ENCODE measurements at regions not wholly inside any gene's neighbourhood (a gene's known extent, or its start where the extent isn't known, plus 50 kb on each side); places are given as distances from the start of the nearest gene placed in this dataset.

- H3K27me3 ChIP-seq (replicated peaks; ENCODE audit: insufficient read depth) = no peaks in the 10 kb centered on the region
- H3K27ac ChIP-seq = peak overlapping the region in 1 of 2 donors; percentile 35
- H3K36me3 ChIP-seq = no peaks in the 10 kb centered on the region
- DNase-seq (ENCODE audit: low spot score) (no peak), ATAC-seq (ENCODE audit: insufficient number of reproducible peaks, low FRiP score, low read depth) (no peak)
- no peak for TF ChIP-seq CTCF (IDR thresholded peaks at IDR 0.05)
- no peaks in the 10 kb centered on the region for H3K9me3 ChIP-seq
- H3K4me1 ChIP-seq (ENCODE audit: control insufficient read depth in 1 of 2, low read depth in 2 of 2) = peaks cover 7 to 36% of the 10 kb centered on the region in 2 donors
- no peak overlapping the region for H3K4me3 ChIP-seq
Measured at GRCh38 chr5:124692950-124693349, 53.5 kb downstream of the ZNF608 start.

- H3K9me3 ChIP-seq = no peaks in the 10 kb centered on the region
- ATAC-seq (ENCODE audit: insufficient number of reproducible peaks, low FRiP score, low read depth) (no peak), DNase-seq (ENCODE audit: low spot score) (no peak)
- peak overlapping the region in 1 of 2 donors; percentile 35 for H3K27ac ChIP-seq
- no peaks in the 10 kb centered on the region for H3K27me3 ChIP-seq (replicated peaks; ENCODE audit: insufficient read depth)
- H3K36me3 ChIP-seq = no peaks in the 10 kb centered on the region
- H3K4me3 ChIP-seq = no peak overlapping the region
- peaks cover 7 to 29% of the 10 kb centered on the region in 2 donors for H3K4me1 ChIP-seq (ENCODE audit: control insufficient read depth in 1 of 2, low read depth in 2 of 2)
- TF ChIP-seq CTCF (IDR thresholded peaks at IDR 0.05) = no peak
Measured at GRCh38 chr5:124692324-124692723, 54.1 kb downstream of the ZNF608 start.

- Histone ChIP-seq H3K27me3 (replicated peaks; ENCODE audit: insufficient read depth) (no peaks in the 10 kb centered on the region), H3K27ac (no peak overlapping the region), H3K4me1 (ENCODE audit: control insufficient read depth in 1 of 2, low read depth in 2 of 2) (peaks cover 13 to 42% of the 10 kb centered on the region in 2 donors), H3K36me3 (no peaks in the 10 kb centered on the region), H3K4me3 (no peak overlapping the region), H3K9me3 (no peaks in the 10 kb centered on the region)
- no peak for ATAC-seq (ENCODE audit: insufficient number of reproducible peaks, low FRiP score, low read depth)
- no peak for DNase-seq (ENCODE audit: low spot score)
- TF ChIP-seq CTCF (IDR thresholded peaks at IDR 0.05) = no peak
Measured at GRCh38 chr5:124689653-124690052, 56.8 kb downstream of the ZNF608 start.

- Histone ChIP-seq H3K36me3 (no peaks in the 10 kb centered on the region), H3K27me3 (replicated peaks; ENCODE audit: insufficient read depth) (no peaks in the 10 kb centered on the region), H3K4me1 (ENCODE audit: control insufficient read depth in 1 of 2, low read depth in 2 of 2) (peaks cover 6 to 29% of the 10 kb centered on the region in 2 donors), H3K9me3 (no peaks in the 10 kb centered on the region), H3K4me3 (no peak overlapping the region), H3K27ac (peak overlapping the region; percentile 27 to 42)
- no peak for DNase-seq (ENCODE audit: low spot score)
- TF ChIP-seq CTCF (IDR thresholded peaks at IDR 0.05) = no peak
- ATAC-seq (ENCODE audit: insufficient number of reproducible peaks, low FRiP score, low read depth) = no peak
Measured at GRCh38 chr5:124686239-124687004, 60.0 kb downstream of the ZNF608 start.

GRCh38 chr5:124685404-124685930 is 61.0 kb downstream of the ZNF608 start:
- Histone ChIP-seq H3K4me3 (no peak overlapping the region), H3K36me3 (no peaks in the 10 kb centered on the region), H3K4me1 (ENCODE audit: control insufficient read depth in 1 of 2, low read depth in 2 of 2) (peaks cover 6 to 27% of the 10 kb centered on the region in 2 donors), H3K27ac (peak overlapping the region in 1 of 2 donors; percentile 27), H3K27me3 (replicated peaks; ENCODE audit: insufficient read depth) (no peaks in the 10 kb centered on the region), H3K9me3 (no peaks in the 10 kb centered on the region)
- ATAC-seq (ENCODE audit: insufficient number of reproducible peaks, low FRiP score, low read depth) (no peak), DNase-seq (ENCODE audit: low spot score) (no peak)
- no peak for TF ChIP-seq CTCF (IDR thresholded peaks at IDR 0.05)

All from thoracic aorta (tissue), 2 donors.